HepG2 (cell line): ENCODE measurements at regions not wholly inside any gene's neighbourhood (a gene's known extent, or its start where the extent isn't known, plus 50 kb on each side); places are given as distances from the start of the nearest gene placed in this dataset.

Source experiments
- XRCC5 ChIP-seq: fragments of 200-400 bp; formaldehyde crosslinking; optimal IDR thresholded peaks from 2 replicates; pipeline ENCODE3; 2017; ENCODE audit warnings: mild to moderate bottlenecking, low read length
- ZNF33B ChIP-seq: sonication (generic); formaldehyde crosslinking; IDR thresholded peaks from 2 replicates; pipeline ENCODE4 v1.5.1; 2020; ENCODE audit warnings: mild to moderate bottlenecking, missing genetic modification reagents
- ZNF354B ChIP-seq: sonication (generic); formaldehyde crosslinking; IDR thresholded peaks from 2 replicates; pipeline ENCODE4 v1.8.0; 2022; ENCODE audit warnings: mild to moderate bottlenecking, missing genetic modification reagents
- TF ChIP-seq, protein P1 (sequence below): sonication (generic); formaldehyde crosslinking; conservative IDR thresholded peaks from 2 replicates; pipeline ENCODE4 v1.5.0; 2020; ENCODE audit warnings: missing genetic modification reagents
- TF ChIP-seq, protein P2 (sequence below): sonication (generic); formaldehyde crosslinking; IDR thresholded peaks from 2 replicates; pipeline ENCODE4 v1.5.1; 2020; ENCODE audit warnings: mild to moderate bottlenecking, missing genetic modification reagents, moderate library complexity
- TF ChIP-seq, protein P3 (sequence below): IDR thresholded peaks from 2 replicates; pipeline ENCODE4 v1.6.1; 2016

DNA sequence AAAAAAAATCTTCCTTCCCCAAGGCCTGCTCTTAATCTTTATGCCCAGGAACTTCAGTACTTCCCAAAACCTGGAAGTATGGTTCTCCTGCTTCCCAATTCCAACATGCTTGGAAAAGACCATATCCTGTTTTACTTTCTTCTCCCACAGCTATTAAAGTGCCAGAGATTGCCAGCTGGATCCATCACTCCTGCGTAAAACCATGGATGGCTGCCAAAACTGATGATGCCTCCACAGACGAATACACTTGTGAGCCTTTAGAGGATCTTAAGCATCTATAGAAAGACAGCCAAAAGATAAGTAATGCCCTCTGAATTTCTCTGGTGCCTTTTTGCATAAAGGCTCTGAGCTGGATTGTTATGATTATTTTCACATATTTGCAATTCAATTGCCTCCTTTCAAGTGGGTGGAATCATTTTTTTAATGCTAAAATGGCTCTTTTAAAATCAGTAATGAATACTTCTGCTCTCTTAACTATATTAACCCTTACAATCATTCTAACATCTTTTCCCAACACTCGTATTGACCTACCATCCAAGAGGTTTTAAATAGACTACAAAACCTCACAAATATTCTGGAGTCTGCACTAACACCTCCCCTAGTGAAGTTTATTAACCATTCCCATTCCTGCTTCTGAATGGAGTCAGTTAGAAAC, 1807.8 kb downstream of the BRINP3 start (continued):
- TF ChIP-seq, protein P1, sequence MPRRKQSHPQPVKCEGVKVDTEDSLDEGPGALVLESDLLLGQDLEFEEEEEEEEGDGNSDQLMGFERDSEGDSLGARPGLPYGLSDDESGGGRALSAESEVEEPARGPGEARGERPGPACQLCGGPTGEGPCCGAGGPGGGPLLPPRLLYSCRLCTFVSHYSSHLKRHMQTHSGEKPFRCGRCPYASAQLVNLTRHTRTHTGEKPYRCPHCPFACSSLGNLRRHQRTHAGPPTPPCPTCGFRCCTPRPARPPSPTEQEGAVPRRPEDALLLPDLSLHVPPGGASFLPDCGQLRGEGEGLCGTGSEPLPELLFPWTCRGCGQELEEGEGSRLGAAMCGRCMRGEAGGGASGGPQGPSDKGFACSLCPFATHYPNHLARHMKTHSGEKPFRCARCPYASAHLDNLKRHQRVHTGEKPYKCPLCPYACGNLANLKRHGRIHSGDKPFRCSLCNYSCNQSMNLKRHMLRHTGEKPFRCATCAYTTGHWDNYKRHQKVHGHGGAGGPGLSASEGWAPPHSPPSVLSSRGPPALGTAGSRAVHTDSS, result no peak
- TF ChIP-seq XRCC5, result no peak
- TF ChIP-seq ZNF33B (CRISPR knock-in tag), result no peak
- TF ChIP-seq, protein P2, sequence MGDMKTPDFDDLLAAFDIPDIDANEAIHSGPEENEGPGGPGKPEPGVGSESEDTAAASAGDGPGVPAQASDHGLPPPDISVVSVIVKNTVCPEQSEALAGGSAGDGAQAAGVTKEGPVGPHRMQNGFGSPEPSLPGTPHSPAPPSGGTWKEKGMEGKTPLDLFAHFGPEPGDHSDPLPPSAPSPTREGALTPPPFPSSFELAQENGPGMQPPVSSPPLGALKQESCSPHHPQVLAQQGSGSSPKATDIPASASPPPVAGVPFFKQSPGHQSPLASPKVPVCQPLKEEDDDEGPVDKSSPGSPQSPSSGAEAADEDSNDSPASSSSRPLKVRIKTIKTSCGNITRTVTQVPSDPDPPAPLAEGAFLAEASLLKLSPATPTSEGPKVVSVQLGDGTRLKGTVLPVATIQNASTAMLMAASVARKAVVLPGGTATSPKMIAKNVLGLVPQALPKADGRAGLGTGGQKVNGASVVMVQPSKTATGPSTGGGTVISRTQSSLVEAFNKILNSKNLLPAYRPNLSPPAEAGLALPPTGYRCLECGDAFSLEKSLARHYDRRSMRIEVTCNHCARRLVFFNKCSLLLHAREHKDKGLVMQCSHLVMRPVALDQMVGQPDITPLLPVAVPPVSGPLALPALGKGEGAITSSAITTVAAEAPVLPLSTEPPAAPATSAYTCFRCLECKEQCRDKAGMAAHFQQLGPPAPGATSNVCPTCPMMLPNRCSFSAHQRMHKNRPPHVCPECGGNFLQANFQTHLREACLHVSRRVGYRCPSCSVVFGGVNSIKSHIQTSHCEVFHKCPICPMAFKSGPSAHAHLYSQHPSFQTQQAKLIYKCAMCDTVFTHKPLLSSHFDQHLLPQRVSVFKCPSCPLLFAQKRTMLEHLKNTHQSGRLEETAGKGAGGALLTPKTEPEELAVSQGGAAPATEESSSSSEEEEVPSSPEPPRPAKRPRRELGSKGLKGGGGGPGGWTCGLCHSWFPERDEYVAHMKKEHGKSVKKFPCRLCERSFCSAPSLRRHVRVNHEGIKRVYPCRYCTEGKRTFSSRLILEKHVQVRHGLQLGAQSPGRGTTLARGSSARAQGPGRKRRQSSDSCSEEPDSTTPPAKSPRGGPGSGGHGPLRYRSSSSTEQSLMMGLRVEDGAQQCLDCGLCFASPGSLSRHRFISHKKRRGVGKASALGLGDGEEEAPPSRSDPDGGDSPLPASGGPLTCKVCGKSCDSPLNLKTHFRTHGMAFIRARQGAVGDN (CRISPR knock-in tag), result no peak
- no peak for TF ChIP-seq ZNF354B (CRISPR knock-in tag)
- TF ChIP-seq, protein P3, sequence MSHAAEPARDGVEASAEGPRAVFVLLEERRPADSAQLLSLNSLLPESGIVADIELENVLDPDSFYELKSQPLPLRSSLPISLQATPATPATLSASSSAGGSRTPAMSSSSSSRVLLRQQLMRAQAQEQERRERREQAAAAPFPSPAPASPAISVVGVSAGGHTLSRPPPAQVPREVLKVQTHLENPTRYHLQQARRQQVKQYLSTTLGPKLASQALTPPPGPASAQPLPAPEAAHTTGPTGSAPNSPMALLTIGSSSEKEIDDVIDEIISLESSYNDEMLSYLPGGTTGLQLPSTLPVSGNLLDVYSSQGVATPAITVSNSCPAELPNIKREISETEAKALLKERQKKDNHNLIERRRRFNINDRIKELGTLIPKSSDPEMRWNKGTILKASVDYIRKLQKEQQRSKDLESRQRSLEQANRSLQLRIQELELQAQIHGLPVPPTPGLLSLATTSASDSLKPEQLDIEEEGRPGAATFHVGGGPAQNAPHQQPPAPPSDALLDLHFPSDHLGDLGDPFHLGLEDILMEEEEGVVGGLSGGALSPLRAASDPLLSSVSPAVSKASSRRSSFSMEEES (CRISPR knock-in tag), result no peak
